Stimulated activated CD8-positive, alpha-beta memory T cell treated with anti-CD3 and anti-CD28 coated beads, Interleukin-12 subunit alpha, Interleukin-12 subunit beta, amount 100 ng/mL, for 24 hours (primary cell): ENCODE measurements at regions not wholly inside any gene's neighbourhood (a gene's known extent, or its start where the extent isn't known, plus 50 kb on each side); places are given as distances from the start of the nearest gene placed in this dataset.
"Not testable (repeated sequence)": the region's sequence is repeated elsewhere in the genome, so short reads cannot be mapped to it uniquely, and the experiment has no call there.

Experiments
- DNase-seq: peaks from one replicate; pipeline ENCODE4 v3.0.0-alpha.2; 2020; ENCODE audit errors: extremely low read depth

GRCh38 chr4:128570387-128570975 lies 239.0 kb upstream of the JADE1 start:
- DNase-seq: no peak

DNA sequence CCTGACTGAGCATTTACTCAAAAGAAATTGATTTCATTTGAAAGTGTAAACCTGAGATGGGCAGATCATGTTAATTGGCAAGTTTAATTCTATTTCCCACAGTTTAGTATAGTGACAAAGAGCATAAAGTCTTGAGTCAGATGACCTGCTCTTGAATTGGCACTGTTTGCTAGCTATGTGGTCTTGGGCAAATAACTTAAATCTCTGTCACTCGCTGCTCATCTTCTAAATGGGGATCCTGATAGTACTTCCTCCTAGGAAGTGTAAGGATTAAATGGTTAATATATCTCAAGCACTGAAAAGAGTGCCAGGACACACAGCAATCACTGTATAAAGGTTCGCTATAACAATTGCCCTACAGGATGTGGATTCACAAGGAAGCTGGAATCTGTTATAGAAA lies 242.8 kb upstream of the JADE1 start:
- no peak for DNase-seq

- DNase-seq: no peak
Measured at GRCh38 chr4:128565565-128566186, 243.8 kb upstream of the JADE1 start.

DNA sequence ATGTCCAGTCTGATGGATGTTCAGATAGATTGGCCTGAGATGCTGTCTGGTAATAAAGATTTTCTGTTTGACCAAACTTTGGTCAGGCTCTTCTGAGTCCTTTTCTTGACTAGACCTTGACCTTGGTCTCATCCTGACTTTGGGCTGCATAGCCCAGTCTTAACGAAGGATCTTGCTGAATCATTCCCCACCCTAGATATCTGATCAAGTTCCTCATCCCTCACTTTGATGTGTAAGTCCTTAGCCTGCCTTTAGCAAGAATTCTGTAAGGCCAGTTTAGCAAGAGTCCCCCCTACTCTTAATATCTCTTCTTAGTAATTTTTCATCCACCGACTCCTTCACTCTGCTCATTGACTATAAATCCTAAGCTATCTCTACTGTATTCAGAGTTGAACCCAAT lies 244.4 kb upstream of the JADE1 start:
- DNase-seq: no peak

DNA sequence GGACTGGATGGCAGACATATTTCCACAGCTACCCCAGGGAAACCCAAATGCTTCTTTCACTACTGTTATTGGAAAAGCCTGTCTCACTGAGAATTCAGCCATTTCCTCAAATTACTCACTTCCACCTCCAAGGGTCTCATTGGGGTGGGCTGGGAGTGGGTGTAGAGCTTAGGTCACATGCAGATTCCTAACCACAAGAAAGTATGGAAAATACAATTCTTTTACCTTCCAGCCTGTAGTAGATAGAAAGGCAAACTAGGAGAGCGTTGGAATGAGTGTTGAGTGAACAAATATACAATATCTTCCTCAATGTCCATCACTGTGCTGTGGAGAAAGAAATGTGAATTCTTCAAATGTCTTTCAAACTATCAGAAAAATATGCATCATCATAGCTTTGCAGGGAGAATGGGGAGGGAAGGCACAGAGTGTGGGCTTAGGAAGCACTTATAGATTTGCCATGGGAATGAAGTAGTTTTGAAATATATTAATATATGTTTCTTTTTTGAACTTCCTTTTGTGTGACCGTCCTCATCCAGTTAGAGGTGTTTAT lies 245.3 kb upstream of the JADE1 start:
- no peak for DNase-seq

GRCh38 chr4:128560754-128561495 lies 248.6 kb upstream of the JADE1 start:
- DNase-seq: no peak

DNA sequence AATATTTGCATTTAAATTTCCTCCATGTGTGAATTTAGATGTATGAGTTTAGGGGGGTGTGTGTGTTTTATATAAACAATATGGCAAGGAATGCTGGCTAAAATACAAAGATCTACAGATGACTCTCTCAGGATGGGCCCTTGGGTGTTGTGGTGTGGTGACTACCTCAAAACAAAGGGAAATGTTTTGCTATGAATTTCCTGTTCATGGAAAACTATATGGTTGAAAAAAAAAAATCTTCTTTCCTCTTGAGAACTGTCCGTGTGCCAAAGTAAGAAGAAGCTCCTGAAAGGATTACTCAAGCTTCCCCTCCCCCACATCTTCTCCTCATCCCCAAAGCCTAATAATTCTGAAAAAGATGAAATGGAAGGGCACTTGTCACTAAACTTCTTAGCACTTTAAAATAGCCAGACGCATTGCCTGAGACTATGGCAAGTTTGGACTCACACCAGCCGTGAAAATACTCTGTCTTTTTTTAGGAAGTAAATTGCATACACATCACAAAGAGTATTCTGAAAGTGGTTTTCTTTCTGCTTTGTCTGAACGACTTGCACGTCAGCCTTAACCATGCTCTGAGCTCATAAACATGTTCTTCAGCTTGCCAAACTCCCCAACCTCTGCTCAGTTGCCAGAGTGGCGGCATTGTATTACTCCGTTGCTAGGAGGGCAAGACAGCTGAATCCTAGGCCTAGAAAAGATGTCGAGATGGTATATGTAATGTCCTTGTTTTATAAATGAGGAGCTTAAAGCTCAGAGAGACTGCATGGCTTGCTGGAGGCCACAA lies 250.4 kb upstream of the JADE1 start:
- no peak for DNase-seq

DNA sequence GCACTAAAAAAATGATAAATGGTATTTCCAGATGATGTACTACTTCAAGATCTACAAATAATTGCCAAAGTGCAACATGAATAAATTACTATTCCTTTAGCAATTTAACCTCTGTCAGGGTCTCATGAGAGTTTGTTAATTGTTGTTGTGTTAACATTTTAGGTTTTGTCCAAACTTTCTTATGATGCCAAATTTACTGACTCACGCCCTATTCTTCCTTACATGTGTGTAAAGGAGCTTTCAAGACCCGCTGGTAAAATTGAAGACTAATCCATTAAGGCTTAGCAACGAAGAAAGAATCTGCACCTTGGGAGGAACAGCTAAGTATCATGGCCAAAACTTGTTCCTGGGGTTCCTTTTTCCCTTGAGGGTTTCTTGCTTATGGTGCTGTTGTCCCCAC lies 252.7 kb upstream of the JADE1 start:
- DNase-seq: no peak

- no peak for DNase-seq
Measured at GRCh38 chr4:128553686-128554515, 255.6 kb upstream of the JADE1 start.

GRCh38 chr4:128552586-128552907 lies 257.0 kb upstream of the JADE1 start:
- DNase-seq: no peak

DNA sequence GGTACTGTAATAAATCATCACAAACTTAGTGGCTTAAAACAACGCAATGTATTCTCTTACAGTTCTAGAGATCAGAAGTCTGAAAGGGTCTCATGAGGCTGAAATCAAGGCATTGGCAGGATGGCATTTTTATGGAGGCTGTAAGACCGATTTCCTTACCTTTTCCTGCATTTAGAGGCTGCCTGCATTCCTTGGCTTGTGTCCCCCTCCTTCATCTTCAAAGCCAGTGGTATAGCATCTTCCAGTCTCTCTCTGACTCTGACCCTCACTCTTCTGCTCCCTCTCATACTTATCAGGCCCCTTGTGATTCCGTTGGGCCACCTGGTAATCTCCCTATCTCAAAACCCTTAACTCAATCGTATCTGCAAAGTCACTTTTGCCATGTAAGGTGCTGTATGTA lies 258.2 kb upstream of the JADE1 start:
- no peak for DNase-seq

- no peak for DNase-seq
Measured at GRCh38 chr4:128550060-128550459, 259.4 kb upstream of the JADE1 start.

GRCh38 chr4:128549636-128550035 lies 259.9 kb upstream of the JADE1 start:
- DNase-seq: no peak

DNA sequence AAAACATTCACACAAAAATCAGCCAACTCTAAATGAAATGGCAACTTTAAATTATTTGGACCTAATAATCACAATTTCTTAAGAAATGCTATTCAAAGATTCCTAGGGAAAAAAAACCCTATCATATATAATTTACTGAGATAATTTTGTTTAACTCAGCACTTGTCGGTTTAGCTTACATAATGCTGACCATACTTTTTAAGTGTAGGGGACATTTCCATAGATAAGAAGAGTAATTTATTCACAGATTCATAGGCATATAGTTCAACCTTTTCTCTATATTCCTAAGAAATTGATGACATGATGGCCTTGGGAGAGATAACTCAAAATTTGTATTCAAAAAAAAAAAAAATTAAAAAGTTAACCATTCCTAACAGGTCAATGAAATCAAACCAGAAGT lies 260.8 kb upstream of the PGRMC2 start:
- no peak for DNase-seq

GRCh38 chr4:128544272-128544671 lies 256.7 kb upstream of the PGRMC2 start:
- no peak for DNase-seq

DNA sequence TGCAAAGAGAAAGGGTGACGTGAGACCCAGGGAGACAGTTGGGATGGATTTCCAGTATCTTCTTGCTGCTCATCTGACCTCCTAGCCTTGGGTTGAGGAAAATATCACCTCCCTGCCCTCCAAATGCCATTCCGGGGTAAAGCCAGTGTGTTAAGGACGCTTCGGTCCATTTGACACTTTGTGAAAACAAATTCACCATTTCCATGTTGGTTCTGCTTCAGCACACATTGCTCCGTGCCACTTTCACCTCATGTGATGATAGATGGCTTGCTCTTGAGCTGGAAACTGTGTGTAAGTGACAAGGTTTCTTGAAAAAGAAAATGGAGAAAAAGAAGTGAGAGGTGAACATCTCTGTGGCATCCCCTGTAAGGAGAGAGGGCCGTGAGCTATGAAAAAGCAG lies 256.1 kb upstream of the PGRMC2 start:
- no peak for DNase-seq

GRCh38 chr4:128542047-128542446 lies 254.4 kb upstream of the PGRMC2 start:
- no peak for DNase-seq

GRCh38 chr4:128540122-128540521 lies 252.5 kb upstream of the PGRMC2 start:
- DNase-seq: no peak

DNA sequence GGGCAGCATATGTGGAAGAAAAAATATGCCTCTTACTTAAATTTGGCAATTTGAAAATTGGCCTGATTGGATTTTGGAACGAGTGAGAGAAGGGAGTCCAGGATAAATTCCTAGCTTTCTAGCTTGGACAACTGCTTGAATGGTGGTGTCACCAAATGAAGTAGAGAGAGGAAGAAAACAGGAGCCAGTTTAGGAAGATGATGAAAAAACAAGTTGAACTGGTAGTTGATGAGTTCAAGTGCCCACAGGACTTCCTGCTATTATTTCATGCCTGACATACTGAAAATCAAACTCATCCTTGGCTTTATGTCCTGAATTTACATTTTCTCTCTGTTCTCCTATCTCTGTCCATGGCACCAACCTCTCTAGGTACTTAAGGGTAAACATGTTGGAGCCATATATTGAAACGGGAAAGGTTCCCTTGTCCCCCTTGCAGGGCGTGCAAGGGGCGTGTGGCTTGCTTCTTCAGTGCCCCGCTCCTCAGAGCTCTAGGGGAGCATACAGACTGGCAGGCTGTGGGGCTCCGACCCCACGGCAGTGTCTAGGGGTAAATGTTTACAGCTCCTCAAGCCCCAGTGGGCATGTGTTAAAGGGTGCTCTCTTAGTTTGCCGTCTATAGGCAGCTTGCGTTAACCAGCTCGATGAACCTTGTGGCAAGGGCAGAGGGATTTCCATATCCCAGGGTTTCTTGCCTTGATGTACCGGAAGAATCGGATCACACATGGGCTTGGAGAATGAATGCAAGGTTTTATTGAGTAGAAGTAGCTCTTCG lies 250.7 kb upstream of the PGRMC2 start:
- DNase-seq: no peak

- no peak for DNase-seq
Measured at GRCh38 chr4:128536746-128537145, 249.1 kb upstream of the PGRMC2 start.

GRCh38 chr4:128535510-128535909 lies 247.9 kb upstream of the PGRMC2 start:
- not testable (repeated sequence) for DNase-seq
